IMR-90 (cell line): ENCODE measurements at regions not wholly inside any gene's neighbourhood (a gene's known extent, or its start where the extent isn't known, plus 50 kb on each side); places are given as distances from the start of the nearest gene placed in this dataset.

ENCODE experiments used
- ATAC-seq: fragments of 200-7000 bp; cut with Tn5 transposase; 2 replicates; pipeline ENCODE4 v1.9.1; 2020; ENCODE audit warnings: low read depth, mild to moderate bottlenecking, moderate library complexity
- BruUV-seq: library from RNA; stranded (reverse); fragments of 400-500 nt; replicated peaks from 2 replicates; lab custom pipeline; 2021; lab: Mats Ljungman, UMichigan
- CTCF ChIA-PET: fragments of 300-600 bp; formaldehyde crosslinking; extraction: SDS; loops from one replicate; lab custom pipeline; 2021; ENCODE audit warnings: antibody characterized with exemption; lab: Yijun Ruan, JAX
- POLR2A ChIA-PET: fragments of 300-600 bp; sonication (Branson Sonifier 250); formaldehyde crosslinking; loops from one replicate; lab custom pipeline; 2022; ENCODE audit warnings: antibody characterized with exemption; ENCODE audit not compliant: unreplicated experiment; lab: Charles Lee
- DNase-seq: peaks from one replicate; pipeline ENCODE4 v3.0.0; 2013
- H2AFZ ChIP-seq: replicated peaks from 2 replicates; pipeline ENCODE3; 2013; ENCODE audit warnings: low read length, mild to moderate bottlenecking; ENCODE audit not compliant: poor library complexity
- H2AK5ac ChIP-seq: 2 replicates; pipeline ENCODE4 v1.6.1; 2013; ENCODE audit warnings: low read depth, low read length, inconsistent platforms
- H2AK9ac ChIP-seq: replicated peaks from 2 replicates; pipeline ENCODE3; 2013; ENCODE audit warnings: mild to moderate bottlenecking, low read depth, low read length, moderate library complexity; ENCODE audit not compliant: poor library complexity
- H2BK120ac ChIP-seq: 2 replicates; pipeline ENCODE4 v1.6.1; 2013; ENCODE audit warnings: low read depth, low read length, inconsistent platforms
- H2BK15ac ChIP-seq: 3 replicates; pipeline ENCODE4 v1.6.1; 2013; ENCODE audit warnings: low read depth, low read length, inconsistent platforms
- H2BK20ac ChIP-seq: 2 replicates; pipeline ENCODE4 v1.6.1; 2013; ENCODE audit warnings: low read depth, mild to moderate bottlenecking, inconsistent platforms, low read length, moderate library complexity
- H2BK5ac ChIP-seq: 2 replicates; pipeline ENCODE4 v1.6.1; 2013; ENCODE audit warnings: mild to moderate bottlenecking, low read depth, low read length, inconsistent platforms; ENCODE audit not compliant: poor library complexity, severe bottlenecking
- H3K14ac ChIP-seq: replicated peaks from 2 replicates; pipeline ENCODE4 v1.6.1; 2013; ENCODE audit warnings: low read depth, low read length, inconsistent platforms
- H3K18ac ChIP-seq: 2 replicates; pipeline ENCODE4 v1.6.1; 2013; ENCODE audit warnings: low read depth, low read length, control low read depth
- H3K23ac ChIP-seq: 2 replicates; pipeline ENCODE4 v1.6.1; 2013; ENCODE audit warnings: low read depth, low read length, inconsistent platforms
- H3K27ac ChIP-seq: 2 replicates; pipeline ENCODE4 v1.5.1; 2013; ENCODE audit warnings: mild to moderate bottlenecking, control low read depth, low read length; ENCODE audit not compliant: insufficient read depth
- H3K27me3 ChIP-seq: 2 replicates; pipeline ENCODE4 v1.6.1; 2013; ENCODE audit warnings: low read length; ENCODE audit not compliant: control insufficient read depth, insufficient read depth
- H3K36me3 ChIP-seq: 2 replicates; pipeline ENCODE4 v1.6.1; 2013; ENCODE audit warnings: low read length, mixed read lengths; ENCODE audit not compliant: control insufficient read depth, insufficient read depth
- H3K4ac ChIP-seq: 2 replicates; pipeline ENCODE4 v1.6.1; 2013; ENCODE audit warnings: low read depth, low read length, inconsistent platforms
- H3K4me1 ChIP-seq: 2 replicates; pipeline ENCODE4 v1.6.1; 2013; ENCODE audit warnings: low read length, mixed read lengths; ENCODE audit not compliant: control insufficient read depth, insufficient read depth
- H3K4me2 ChIP-seq: 2 replicates; pipeline ENCODE4 v1.6.1; 2013; ENCODE audit warnings: low read depth, mild to moderate bottlenecking, control low read depth, low read length, moderate library complexity
- H3K4me3 ChIP-seq: 2 replicates; pipeline ENCODE4 v1.5.1; 2013; ENCODE audit warnings: low read depth, mild to moderate bottlenecking, control low read depth, low read length, moderate library complexity; ENCODE audit not compliant: insufficient read depth
- H3K56ac ChIP-seq: 2 replicates; pipeline ENCODE4 v1.6.1; 2013; ENCODE audit warnings: low read length, inconsistent platforms; ENCODE audit not compliant: insufficient read depth; ENCODE audit errors: extremely low read depth
- H3K79me1 ChIP-seq, 2 experiments: 2 replicates each; pipeline ENCODE4 v1.6.1; 2013; ENCODE audit warnings: low read length in 2 of 2, inconsistent platforms in 1 of 2, low read depth in 1 of 2
- H3K9ac ChIP-seq: 2 replicates; pipeline ENCODE4 v1.6.1; 2013; ENCODE audit warnings: low read depth, low read length, control low read depth
- H3K9me1 ChIP-seq: 2 replicates; pipeline ENCODE4 v1.6.1; 2013; ENCODE audit warnings: low read length, inconsistent platforms; ENCODE audit not compliant: insufficient read depth
- H3K9me3 ChIP-seq: 2 replicates; pipeline ENCODE4 v1.6.1; 2013; ENCODE audit warnings: low read length; ENCODE audit not compliant: control insufficient read depth, insufficient read depth
- H4K20me1 ChIP-seq: 2 replicates; pipeline ENCODE4 v1.6.1; 2013; ENCODE audit warnings: low read length, inconsistent platforms; ENCODE audit not compliant: insufficient read depth
- H4K5ac ChIP-seq: 2 replicates; pipeline ENCODE4 v1.6.1; 2013; ENCODE audit warnings: mild to moderate bottlenecking, low read depth, low read length, control low read depth
- H4K8ac ChIP-seq, 2 experiments: 2 replicates each; pipeline ENCODE4 v1.6.1; 2013; ENCODE audit warnings: low read depth in 2 of 2, low read length in 2 of 2, control low read depth in 1 of 2, inconsistent platforms in 1 of 2
- H4K91ac ChIP-seq: 2 replicates; pipeline ENCODE4 v1.6.1; 2013; ENCODE audit warnings: low read depth, low read length, inconsistent platforms; ENCODE audit not compliant: insufficient read depth
- CEBPB ChIP-seq: IDR thresholded peaks from 2 replicates; pipeline ENCODE4 v1.6.1; 2012; ENCODE audit warnings: low read depth, low read length, improper control_type of control experiment
- FOS ChIP-seq: fragments of 150-350 bp; IDR thresholded peaks from 2 replicates; pipeline ENCODE4 v1.6.1; 2016; ENCODE audit warnings: low read depth, low read length
- MAZ ChIP-seq: IDR thresholded peaks from 2 replicates; pipeline ENCODE4 v1.6.1; 2012; ENCODE audit warnings: low read depth, mild to moderate bottlenecking, low read length, improper control_type of control experiment, moderate library complexity, borderline replicate concordance
- POLR2A ChIP-seq: IDR thresholded peaks from 2 replicates; pipeline ENCODE4 v1.6.1; 2012; ENCODE audit warnings: mild to moderate bottlenecking, low read depth, low read length
- SMC3 ChIP-seq: fragments of 150-350 bp; IDR thresholded peaks from 2 replicates; pipeline ENCODE4 v1.6.1; 2016; ENCODE audit warnings: low read depth, mild to moderate bottlenecking, antibody characterized with exemption, low read length, moderate library complexity
- WGBS, 2 experiments: methylation state at CpG; one replicate each; pipeline versions ENCODE4 v1.1.5 to v1.1.7; 2013; ENCODE audit warnings: missing lambda C conversion rate in 2 of 2; ENCODE audit not compliant: insufficient read length in 1 of 2; ENCODE audit errors: extremely low coverage in 2 of 2; 5-methylcytosine and 5-hydroxymethylcytosine counted together
- dilution Hi-C: fragments of 300-500 bp; cut with HindIII; formaldehyde crosslinking; loops from one replicate; pipeline ENCODE4 v1.14.3; 2018; ENCODE audit warnings: low sequenced_read_pairs; ENCODE audit not compliant: unreplicated experiment
- in situ Hi-C: fragments of 300-500 bp; cut with MboI; formaldehyde crosslinking; loops from 3 replicates; pipeline ENCODE4 v1.14.3; 2019; ENCODE audit warnings: low sequenced_read_pairs, inconsistent platforms, mixed read lengths
- intact Hi-C: fragments of 100-400 bp; cut with micrococcal nuclease; formaldehyde crosslinking; loops from 2 replicates; pipeline ENCODE4 v1.10.0; 2022
- TF ChIP-seq, protein P1 (sequence below): conservative IDR thresholded peaks from 2 replicates; pipeline ENCODE4 v1.5.1; 2012; ENCODE audit warnings: mild to moderate bottlenecking, low read depth, low read length, improper control_type of control experiment

GRCh38 chr7:84783141-84783778 lies 403.6 kb downstream of the SEMA3D start:
- no peak overlapping the region for H2AFZ ChIP-seq
- CTCF ChIA-PET = no interaction called here
- in situ Hi-C loops = no loop called here

More at GRCh38 chr7:84783141-84783778, 403.6 kb downstream of the SEMA3D start:
- TF ChIP-seq, protein P1, sequence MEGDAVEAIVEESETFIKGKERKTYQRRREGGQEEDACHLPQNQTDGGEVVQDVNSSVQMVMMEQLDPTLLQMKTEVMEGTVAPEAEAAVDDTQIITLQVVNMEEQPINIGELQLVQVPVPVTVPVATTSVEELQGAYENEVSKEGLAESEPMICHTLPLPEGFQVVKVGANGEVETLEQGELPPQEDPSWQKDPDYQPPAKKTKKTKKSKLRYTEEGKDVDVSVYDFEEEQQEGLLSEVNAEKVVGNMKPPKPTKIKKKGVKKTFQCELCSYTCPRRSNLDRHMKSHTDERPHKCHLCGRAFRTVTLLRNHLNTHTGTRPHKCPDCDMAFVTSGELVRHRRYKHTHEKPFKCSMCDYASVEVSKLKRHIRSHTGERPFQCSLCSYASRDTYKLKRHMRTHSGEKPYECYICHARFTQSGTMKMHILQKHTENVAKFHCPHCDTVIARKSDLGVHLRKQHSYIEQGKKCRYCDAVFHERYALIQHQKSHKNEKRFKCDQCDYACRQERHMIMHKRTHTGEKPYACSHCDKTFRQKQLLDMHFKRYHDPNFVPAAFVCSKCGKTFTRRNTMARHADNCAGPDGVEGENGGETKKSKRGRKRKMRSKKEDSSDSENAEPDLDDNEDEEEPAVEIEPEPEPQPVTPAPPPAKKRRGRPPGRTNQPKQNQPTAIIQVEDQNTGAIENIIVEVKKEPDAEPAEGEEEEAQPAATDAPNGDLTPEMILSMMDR = no peak
- no peak for TF ChIP-seq POLR2A
- TF ChIP-seq FOS = no peak
- no peak for TF ChIP-seq MAZ
- TF ChIP-seq CEBPB = peak; percentile 75
- no peak for TF ChIP-seq SMC3
- DNase-seq = peak; percentile 39
- Histone ChIP-seq H3K27ac (no peak overlapping the region), H3K9ac (no peak overlapping the region), H4K5ac (no peak overlapping the region), H3K4me3 (no peak overlapping the region), H3K9me1 (0 out of 2 replicates have a peak, but pooled peaks cover 2% of the 10 kb centered on the region), H4K8ac (no peak overlapping the region), H3K27me3 (no peaks in the 10 kb centered on the region), H3K36me3 (no peaks in the 10 kb centered on the region), H2BK20ac (no peak overlapping the region), H3K4ac (no peak overlapping the region), H4K20me1 (no peaks in the 10 kb centered on the region), H3K14ac (no peak overlapping the region), H3K56ac (no peak overlapping the region), H2AK9ac (no peak overlapping the region), H2BK15ac (no peak overlapping the region), H2AK5ac (no peak overlapping the region), H3K79me1 (no peaks in the 10 kb centered on the region), H4K91ac (no peak overlapping the region), H2BK120ac (no peak overlapping the region), H3K4me1 (no peaks in the 10 kb centered on the region), H3K9me3 (no peaks in the 10 kb centered on the region), H3K23ac (no peak overlapping the region), H3K4me2 (peak overlapping the region; percentile 84), H3K18ac (no peak overlapping the region), H2BK5ac (no peak overlapping the region)
- WGBS, 2 experiments = no CpG with 5 or more reads among the region's 2 CpGs
- POLR2A ChIA-PET = no interaction called here
- intact Hi-C loops (no loop called here), dilution Hi-C loops (no loop called here)
- ATAC-seq = peak; percentile 77
- BruUV-seq = no TSS peak
